GM12878 (cell line): ENCODE measurements at regions not wholly inside any gene's neighbourhood (a gene's known extent, or its start where the extent isn't known, plus 50 kb on each side); places are given as distances from the start of the nearest gene placed in this dataset.

ENCODE experiments used
- ATAC-seq: fragments of 200-7000 bp; cut with Tn5 transposase; 3 replicates; pipeline ENCODE4 v1.9.1; 2020; ENCODE audit warnings: mild to moderate bottlenecking, moderate library complexity
- BruUV-seq: library from RNA; stranded (reverse); fragments of 400-500 nt; replicated peaks from 2 replicates; lab custom pipeline; 2021; lab: Mats Ljungman, UMichigan
- CTCF ChIA-PET: fragments of 300-600 bp; sonication (Branson Sonifier 250); formaldehyde crosslinking; extraction: SDS; loops from one replicate; lab custom pipeline; 2021; ENCODE audit warnings: inconsistent platforms; lab: Yijun Ruan, JAX
- POLR2A ChIA-PET: fragments of 350-600 bp; formaldehyde crosslinking; extraction: SDS; loops from one replicate; lab custom pipeline; 2021; ENCODE audit warnings: inconsistent platforms; lab: Charles Lee
- RAD21 ChIA-PET: fragments of 300-600 bp; sonication (Branson Sonifier 250); formaldehyde crosslinking; loops from one replicate; lab custom pipeline; 2023; ENCODE audit warnings: antibody characterized with exemption; ENCODE audit not compliant: unreplicated experiment; lab: Charles Lee
- SMC1A ChIA-PET: fragments of 300-600 bp; sonication (Branson Sonifier 250); formaldehyde crosslinking; loops from one replicate; lab custom pipeline; 2023; ENCODE audit not compliant: unreplicated experiment, uncharacterized antibody; lab: Charles Lee
- DNase-seq: peaks from one replicate; pipeline ENCODE4 v3.0.0-alpha.2; 2011; ENCODE audit warnings: low read depth, low spot score
- FAIRE-seq: peaks from 3 replicates; lab custom pipeline; 2011; peaks lifted over from hg19 to GRCh38; lab: Jason Lieb, UNC
- H2AFZ ChIP-seq: 2 replicates; pipeline ENCODE4 v1.6.0; 2011; ENCODE audit warnings: low read depth, low read length, control low read depth; ENCODE audit not compliant: control insufficient read depth
- H3K27ac ChIP-seq: 2 replicates; pipeline ENCODE4 v1.5.1; 2011; ENCODE audit warnings: control low read depth; ENCODE audit not compliant: control insufficient read depth, insufficient read depth
- H3K27me3 ChIP-seq, 2 experiments: replicated peaks in 1 of 2; 2 replicates each; pipeline versions ENCODE4 v1.6.0 to v1.6.1; 2011; ENCODE audit warnings: low read length in 1 of 2; ENCODE audit not compliant: control insufficient read depth in 2 of 2, insufficient read depth in 2 of 2
- H3K36me3 ChIP-seq, 2 experiments: 2 replicates each; pipeline ENCODE4 v1.5.1; 2011; ENCODE audit warnings: low read length in 1 of 2; ENCODE audit not compliant: control insufficient read depth in 2 of 2, insufficient read depth in 2 of 2
- H3K4me1 ChIP-seq: 2 replicates; pipeline ENCODE4 v1.6.1; 2011; ENCODE audit warnings: mild to moderate bottlenecking, low read length, moderate library complexity, mixed read lengths; ENCODE audit not compliant: control insufficient read depth, insufficient read depth
- H3K4me2 ChIP-seq: 2 replicates; pipeline ENCODE4 v1.6.0; 2011; ENCODE audit warnings: control low read depth; ENCODE audit not compliant: control insufficient read depth, insufficient read depth
- H3K4me3 ChIP-seq: fragments of 200-600 bp; sonication (generic); 2 replicates; pipeline ENCODE4 v1.5.1; 2016
- H3K79me2 ChIP-seq: 2 replicates; pipeline ENCODE4 v1.6.0; 2011; ENCODE audit warnings: low read length; ENCODE audit not compliant: control insufficient read depth, insufficient read depth
- H3K9ac ChIP-seq: 2 replicates; pipeline ENCODE4 v1.8.0; 2011; ENCODE audit warnings: low read length, control low read depth, mixed read lengths; ENCODE audit not compliant: control insufficient read depth, insufficient read depth
- H3K9me3 ChIP-seq: replicated peaks from 3 replicates; pipeline ENCODE4 v1.5.1; 2011; ENCODE audit warnings: mild to moderate bottlenecking, low read length; ENCODE audit not compliant: control insufficient read depth, insufficient read depth
- H4K20me1 ChIP-seq: 2 replicates; pipeline ENCODE4 v1.6.0; 2011; ENCODE audit not compliant: control insufficient read depth, insufficient read depth
- ASH2L ChIP-seq: fragments of 300-600, 200-600 bp; sonication (generic); IDR thresholded peaks from 2 replicates; pipeline ENCODE4 v1.6.1; 2017; ENCODE audit warnings: low read depth, mild to moderate bottlenecking, borderline replicate concordance
- EZH2 ChIP-seq: IDR thresholded peaks from 2 replicates; pipeline ENCODE4 v1.6.1; 2012; ENCODE audit warnings: low read depth, mild to moderate bottlenecking, control low read depth, inconsistent platforms, low read length, borderline replicate concordance; ENCODE audit not compliant: control insufficient read depth
- GATAD2B ChIP-seq: fragments of 450-650 bp; conservative IDR thresholded peaks from 2 replicates; pipeline ENCODE4 v1.6.1; 2017; ENCODE audit warnings: low read depth, mild to moderate bottlenecking, moderate library complexity
- HCFC1 ChIP-seq: fragments of 150-350 bp; IDR thresholded peaks from 2 replicates; pipeline ENCODE4 v1.6.1; 2014; ENCODE audit warnings: low read length
- RAD21 ChIP-seq: IDR thresholded peaks from 2 replicates; pipeline ENCODE4 v1.6.1; 2011; ENCODE audit warnings: mild to moderate bottlenecking, low read depth, low read length, moderate library complexity; ENCODE audit not compliant: insufficient read depth
- SREBF2 ChIP-seq: IDR thresholded peaks from 2 replicates; pipeline ENCODE4 v1.6.1; 2012; ENCODE audit warnings: mild to moderate bottlenecking, low read length
- ZBTB11 ChIP-seq: fragments of 450-650 bp; formaldehyde crosslinking; IDR thresholded peaks from 2 replicates; pipeline ENCODE4 v1.5.0; 2022; ENCODE audit warnings: mild to moderate bottlenecking, missing genetic modification characterization
- ZNF592 ChIP-seq: fragments of 450-650 bp; IDR thresholded peaks from 2 replicates; pipeline ENCODE4 v1.6.1; 2017; ENCODE audit warnings: mild to moderate bottlenecking, moderate library complexity
- WGBS: methylation state at CpG from one replicate; pipeline ENCODE4 v1.1.6; 2016; ENCODE audit warnings: low lambda C conversion rate; ENCODE audit not compliant: insufficient replicate concordance, insufficient coverage; ENCODE audit errors: missing lambda C conversion rate; 5-methylcytosine and 5-hydroxymethylcytosine counted together
- in situ Hi-C: fragments of 300-500 bp; cut with MboI; formaldehyde crosslinking; loops from 9 replicates; pipeline ENCODE4 v1.14.3; 2018; ENCODE audit warnings: mixed read lengths
- intact Hi-C: fragments of 100-400 bp; cut with micrococcal nuclease; formaldehyde crosslinking; loops from one replicate; pipeline ENCODE4 v1.14.2; 2022; ENCODE audit not compliant: unreplicated experiment
- TF ChIP-seq, protein P1 (sequence below): IDR thresholded peaks from 2 replicates; pipeline ENCODE4 v1.6.1; 2012; ENCODE audit warnings: low read depth, low read length, improper control_type of control experiment

DNA sequence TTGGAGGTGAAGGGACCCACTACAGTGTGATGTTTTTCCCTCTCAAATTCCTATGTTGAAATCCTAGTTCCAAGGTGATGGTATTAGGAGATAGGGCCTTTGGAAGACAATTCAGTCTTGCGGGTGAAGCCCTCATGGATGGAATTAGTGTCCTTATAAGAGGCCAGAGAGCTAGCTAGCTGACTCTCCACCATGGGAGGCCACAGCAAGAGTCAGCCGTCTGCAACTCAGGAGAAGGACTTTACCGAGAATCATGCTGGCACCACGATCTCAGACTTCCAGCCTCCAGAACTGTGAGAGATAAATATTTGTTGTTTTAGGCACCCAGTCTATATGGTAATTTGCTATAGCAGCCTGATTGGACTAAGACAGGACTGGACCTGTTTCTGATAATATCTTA is 461.4 kb downstream of the TSN start:
- ChIA-PET RAD21 (no interaction called here), CTCF (no interaction called here), POLR2A (no interaction called here), SMC1A (no interaction called here)
- Histone ChIP-seq H3K4me3 (no peak overlapping the region), H3K27ac (no peak overlapping the region), H3K4me2 (no peak overlapping the region), H3K4me1 (no peaks in the 10 kb centered on the region), H3K9me3 (no peaks in the 10 kb centered on the region), H4K20me1 (no peaks in the 10 kb centered on the region), H3K79me2 (no peaks in the 10 kb centered on the region), H3K36me3 (no peaks in the 10 kb centered on the region), H3K27me3 (no peaks in the 10 kb centered on the region), H2AFZ (no peak overlapping the region), H3K9ac (no peak overlapping the region)
- ATAC-seq (no peak), DNase-seq (no peak), FAIRE-seq (no peak)
- in situ Hi-C loops = no loop called here
- BruUV-seq = no TSS peak
- intact Hi-C loops = no loop called here
- WGBS = 21% methylated on average over 4 of the region's 4 CpGs
- no peak for TF ChIP-seq HCFC1

GRCh38 chr2:122218596-122218995 is 463.1 kb downstream of the TSN start:
- Histone ChIP-seq H3K4me2 (no peak overlapping the region), H2AFZ (no peak overlapping the region), H4K20me1 (no peaks in the 10 kb centered on the region), H3K4me1 (no peaks in the 10 kb centered on the region), H3K36me3 (no peaks in the 10 kb centered on the region), H3K9ac (no peak overlapping the region), H3K79me2 (no peaks in the 10 kb centered on the region), H3K9me3 (no peaks in the 10 kb centered on the region), H3K27me3 (no peaks in the 10 kb centered on the region), H3K4me3 (no peak overlapping the region), H3K27ac (no peak overlapping the region)
- ChIA-PET SMC1A (interaction anchor here (0.6 kb wide), 1 partner anchor 8 kb away, joined by 3 read pairs; no protein-coding TSS in a partner anchor), POLR2A (no interaction called here), RAD21 (no interaction called here), CTCF (no interaction called here)
- in situ Hi-C loops (no loop called here), intact Hi-C loops (no loop called here)
- no TSS peak for BruUV-seq
- DNase-seq (no peak), ATAC-seq (no peak), FAIRE-seq (no peak)
- 55% methylated on average over 8 of the region's 8 CpGs for WGBS
- TF ChIP-seq ZNF592 (no peak), HCFC1 (no peak), ZBTB11 (no peak), EZH2 (no peak), ASH2L (no peak), RAD21 (no peak), GATAD2B (no peak), SREBF2 (no peak)
- TF ChIP-seq, protein P1, sequence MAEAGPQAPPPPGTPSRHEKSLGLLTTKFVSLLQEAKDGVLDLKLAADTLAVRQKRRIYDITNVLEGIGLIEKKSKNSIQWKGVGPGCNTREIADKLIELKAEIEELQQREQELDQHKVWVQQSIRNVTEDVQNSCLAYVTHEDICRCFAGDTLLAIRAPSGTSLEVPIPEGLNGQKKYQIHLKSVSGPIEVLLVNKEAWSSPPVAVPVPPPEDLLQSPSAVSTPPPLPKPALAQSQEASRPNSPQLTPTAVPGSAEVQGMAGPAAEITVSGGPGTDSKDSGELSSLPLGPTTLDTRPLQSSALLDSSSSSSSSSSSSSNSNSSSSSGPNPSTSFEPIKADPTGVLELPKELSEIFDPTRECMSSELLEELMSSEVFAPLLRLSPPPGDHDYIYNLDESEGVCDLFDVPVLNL = no peak
